Transverse colon (tissue), 4 donors: ENCODE measurements at regions not wholly inside any gene's neighbourhood (a gene's known extent, or its start where the extent isn't known, plus 50 kb on each side); places are given as distances from the start of the nearest gene placed in this dataset.

ENCODE experiments used
- CTCF ChIP-seq, 5 experiments: fragments of 200-600 bp in 3 of 5; fragments of 450-650 bp in 2 of 5; sonication (generic) in 3 of 5; IDR thresholded peaks; 1 replicate in 2 of 5; 2 replicates in 3 of 5; pipeline ENCODE4 v1.5.1; 2016 to 2017; ENCODE audit warnings: antibody characterized with exemption in 5 of 5, inconsistent platforms in 3 of 5, mild to moderate bottlenecking in 2 of 5, moderate library complexity in 1 of 5
- EP300 ChIP-seq: sonication (generic); formaldehyde crosslinking; IDR thresholded peaks from one replicate; pipeline ENCODE4 v1.6.1; 2017; ENCODE audit warnings: antibody characterized with exemption, low read depth
- POLR2AphosphoS5 ChIP-seq, 3 donors: sonication (generic); formaldehyde crosslinking; IDR thresholded peaks; one replicate each; pipeline ENCODE4 v1.6.1; 2016; ENCODE audit warnings: antibody characterized with exemption in 3 of 3

GRCh38 chr7:156487811-156488533 is 152.6 kb upstream of the RNF32 start:
- TF ChIP-seq CTCF (IDR thresholded peaks at IDR 0.05) (no peak), POLR2AphosphoS5 (IDR thresholded peaks at IDR 0.05) (no peak), EP300 (no peak)
